Mammary epithelial cell (primary cell): ENCODE measurements at regions not wholly inside any gene's neighbourhood (a gene's known extent, or its start where the extent isn't known, plus 50 kb on each side); places are given as distances from the start of the nearest gene placed in this dataset.

Experiments
- EZH2 ChIP-seq: IDR thresholded peaks from 2 replicates; pipeline ENCODE4 v1.6.1; 2012; ENCODE audit warnings: low read length, inconsistent platforms, borderline replicate concordance
- TF ChIP-seq, protein P1 (sequence below), 2 donors: IDR thresholded peaks in 1 of 2; conservative IDR thresholded peaks in 1 of 2; 2 replicates each; pipeline ENCODE4 v1.5.1; 2011 to 2012; ENCODE audit warnings: inconsistent platforms in 2 of 2, low read length in 2 of 2, mild to moderate bottlenecking in 2 of 2, control low read depth in 1 of 2, low read depth in 1 of 2; ENCODE audit not compliant: insufficient read depth in 1 of 2; ENCODE audit errors: extremely low read depth in 1 of 2

GRCh38 chr16:85471469-85472431 is 141.4 kb upstream of the GSE1 start:
- TF ChIP-seq, protein P1, sequence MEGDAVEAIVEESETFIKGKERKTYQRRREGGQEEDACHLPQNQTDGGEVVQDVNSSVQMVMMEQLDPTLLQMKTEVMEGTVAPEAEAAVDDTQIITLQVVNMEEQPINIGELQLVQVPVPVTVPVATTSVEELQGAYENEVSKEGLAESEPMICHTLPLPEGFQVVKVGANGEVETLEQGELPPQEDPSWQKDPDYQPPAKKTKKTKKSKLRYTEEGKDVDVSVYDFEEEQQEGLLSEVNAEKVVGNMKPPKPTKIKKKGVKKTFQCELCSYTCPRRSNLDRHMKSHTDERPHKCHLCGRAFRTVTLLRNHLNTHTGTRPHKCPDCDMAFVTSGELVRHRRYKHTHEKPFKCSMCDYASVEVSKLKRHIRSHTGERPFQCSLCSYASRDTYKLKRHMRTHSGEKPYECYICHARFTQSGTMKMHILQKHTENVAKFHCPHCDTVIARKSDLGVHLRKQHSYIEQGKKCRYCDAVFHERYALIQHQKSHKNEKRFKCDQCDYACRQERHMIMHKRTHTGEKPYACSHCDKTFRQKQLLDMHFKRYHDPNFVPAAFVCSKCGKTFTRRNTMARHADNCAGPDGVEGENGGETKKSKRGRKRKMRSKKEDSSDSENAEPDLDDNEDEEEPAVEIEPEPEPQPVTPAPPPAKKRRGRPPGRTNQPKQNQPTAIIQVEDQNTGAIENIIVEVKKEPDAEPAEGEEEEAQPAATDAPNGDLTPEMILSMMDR (conservative IDR thresholded peaks at IDR 0.05 in 1 of 2, IDR thresholded peaks at IDR 0.05 in 1 of 2; ENCODE audit: extremely low read depth in 1 of 2, insufficient read depth in 1 of 2, low read depth in 1 of 2, low read length in 2 of 2): peak in 1 of 2 donors; percentile 6
- no peak for TF ChIP-seq EZH2
